HG02798 (cell line): ENCODE measurements at regions not wholly inside any gene's neighbourhood (a gene's known extent, or its start where the extent isn't known, plus 50 kb on each side); places are given as distances from the start of the nearest gene placed in this dataset.
"Not testable (repeated sequence)": the region's sequence is repeated elsewhere in the genome, so short reads cannot be mapped to it uniquely, and the experiment has no call there.

ENCODE experiments used
- ATAC-seq: cut with Tn5 transposase; IDR thresholded peaks from one replicate; pipeline ENCODE4 v1.9.1; 2021; ENCODE audit warnings: mild to moderate bottlenecking; ENCODE audit not compliant: unreplicated experiment, poor library complexity

DNA sequence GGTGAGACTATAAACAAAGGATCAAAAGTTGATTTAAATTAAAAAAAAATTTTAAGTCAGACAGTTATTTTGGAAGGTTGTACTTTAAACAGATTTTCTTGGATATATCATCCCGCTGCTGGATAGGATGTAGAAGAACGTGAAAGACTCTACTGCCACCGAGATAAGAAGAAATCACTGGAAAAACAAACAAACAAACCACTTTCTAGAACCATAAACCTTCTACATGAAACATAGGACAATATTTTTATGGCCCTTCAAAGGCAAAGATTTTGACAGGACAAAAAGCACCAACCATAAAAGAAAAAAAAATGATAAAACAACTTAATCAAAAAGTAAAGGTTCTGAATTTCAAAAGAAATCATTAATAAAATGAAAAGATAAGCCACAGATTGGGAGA is 268.2 kb upstream of the DAAM1 start:
- ATAC-seq = no peak

DNA sequence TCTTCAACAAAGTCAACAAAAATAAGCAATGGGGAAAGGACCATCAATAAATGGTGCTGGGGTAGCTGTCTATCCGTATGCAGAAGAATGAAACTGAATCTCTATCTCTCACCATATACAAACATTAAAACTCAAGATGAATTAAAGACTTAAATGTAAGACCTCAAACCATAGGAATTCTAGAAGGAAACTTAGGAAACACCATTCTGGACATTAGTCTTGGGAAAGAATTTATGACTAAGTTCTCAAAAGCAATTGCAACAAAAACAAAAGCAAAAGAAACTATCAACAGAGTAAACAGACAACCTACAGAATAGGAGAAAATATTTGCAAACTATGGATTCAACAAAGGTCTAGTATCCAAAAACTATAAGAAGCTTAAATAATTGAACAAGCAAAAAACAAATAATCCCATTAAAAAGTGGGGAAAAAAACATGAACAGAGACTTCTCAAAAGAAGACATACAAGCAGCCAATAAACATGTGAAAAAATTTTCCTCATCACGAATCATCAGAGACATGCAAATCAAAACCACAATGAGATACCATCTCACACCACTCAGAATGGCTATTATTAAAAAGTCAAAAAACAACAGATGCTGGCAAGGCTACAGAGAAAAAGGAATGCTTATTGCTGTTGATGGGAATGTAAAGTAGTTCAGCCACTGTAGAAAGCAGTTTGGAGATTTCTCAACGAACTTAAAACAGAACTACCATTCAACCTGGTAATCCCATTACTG is 266.1 kb upstream of the DAAM1 start:
- ATAC-seq = not testable (repeated sequence)

- ATAC-seq = no peak
These were observed 264.6 kb upstream of the DAAM1 start for GRCh38 chr14:58923751-58924405.

- ATAC-seq = no peak
These were observed 246.8 kb upstream of the DAAM1 start for GRCh38 chr14:58941629-58942028.

DNA sequence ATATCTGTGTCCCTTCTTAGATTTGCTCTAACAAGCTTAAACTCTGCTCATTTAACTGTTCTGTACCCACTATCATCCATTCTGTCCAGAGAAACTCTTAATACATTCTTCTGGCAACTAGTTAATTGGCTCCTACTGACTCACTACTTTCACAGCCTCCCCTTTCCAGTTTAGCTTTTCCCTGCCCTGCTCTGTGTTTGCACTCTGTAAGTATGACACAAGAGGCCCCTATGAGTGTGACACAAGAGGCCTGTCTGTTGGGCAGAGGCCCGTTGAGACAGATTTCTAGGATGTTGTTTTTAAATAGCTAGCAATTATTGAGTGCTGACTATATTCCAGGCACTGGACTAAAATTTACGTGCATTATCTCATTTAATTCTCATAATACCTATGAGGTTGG is 246.0 kb upstream of the DAAM1 start:
- no peak for ATAC-seq

DNA sequence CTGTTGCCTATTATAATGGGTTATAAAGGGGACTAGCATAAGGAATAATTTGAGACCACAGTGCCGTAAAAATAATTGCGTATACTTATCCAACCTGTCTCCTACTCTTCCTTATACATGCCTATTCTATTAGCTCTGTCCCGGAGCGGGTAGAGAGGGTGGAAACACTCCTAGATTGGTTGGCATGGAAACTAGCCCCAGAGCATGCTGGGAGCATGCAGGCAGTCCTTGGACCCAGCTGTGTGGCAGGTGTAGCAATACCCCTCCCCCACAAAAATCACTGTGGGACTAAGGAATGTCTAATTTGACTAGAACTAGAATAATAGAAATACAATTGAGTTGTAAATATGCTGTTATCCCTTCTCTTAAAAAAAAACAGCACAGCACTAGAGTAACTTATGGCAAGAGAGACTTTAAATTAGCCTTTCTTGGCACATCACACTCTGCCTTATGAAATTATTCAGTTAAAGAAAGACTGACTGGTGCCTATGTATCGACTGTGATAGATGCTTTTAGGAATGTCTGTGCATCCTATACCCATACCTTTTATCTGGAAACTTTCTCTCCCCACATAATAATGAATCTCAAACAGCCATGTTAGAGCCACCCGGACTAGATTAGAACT is 244.0 kb upstream of the DAAM1 start:
- no peak for ATAC-seq

- no peak for ATAC-seq
These were observed 243.5 kb upstream of the DAAM1 start for GRCh38 chr14:58944968-58945356.

DNA sequence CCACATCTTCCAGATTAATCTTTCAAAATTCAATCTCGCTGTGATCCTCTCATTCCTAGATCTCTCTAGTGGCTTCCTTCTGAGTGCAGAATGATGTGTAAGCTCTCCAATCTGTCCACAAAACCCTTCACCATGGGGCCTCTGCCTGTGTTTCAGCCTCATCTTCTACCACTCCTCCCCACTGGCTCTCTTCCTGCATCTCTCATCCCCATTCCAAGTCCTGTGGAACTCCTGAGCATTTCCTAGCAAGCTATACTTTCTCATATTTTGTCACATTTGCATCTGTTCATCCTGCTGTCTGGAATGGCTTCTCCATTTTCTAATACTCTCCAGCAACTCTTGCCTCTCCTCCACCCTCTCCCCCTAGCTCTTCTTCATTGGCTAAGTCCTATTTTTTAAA is 242.0 kb upstream of the DAAM1 start:
- ATAC-seq = no peak

GRCh38 chr14:58947156-58947555 is 241.3 kb upstream of the DAAM1 start:
- no peak for ATAC-seq

- no peak for ATAC-seq
These were observed 240.5 kb upstream of the DAAM1 start for GRCh38 chr14:58947814-58948445.

- no peak for ATAC-seq
These were observed 237.9 kb upstream of the DAAM1 start for GRCh38 chr14:58950555-58950954.

- no peak for ATAC-seq
These were observed 237.3 kb upstream of the DAAM1 start for GRCh38 chr14:58951143-58951542.

DNA sequence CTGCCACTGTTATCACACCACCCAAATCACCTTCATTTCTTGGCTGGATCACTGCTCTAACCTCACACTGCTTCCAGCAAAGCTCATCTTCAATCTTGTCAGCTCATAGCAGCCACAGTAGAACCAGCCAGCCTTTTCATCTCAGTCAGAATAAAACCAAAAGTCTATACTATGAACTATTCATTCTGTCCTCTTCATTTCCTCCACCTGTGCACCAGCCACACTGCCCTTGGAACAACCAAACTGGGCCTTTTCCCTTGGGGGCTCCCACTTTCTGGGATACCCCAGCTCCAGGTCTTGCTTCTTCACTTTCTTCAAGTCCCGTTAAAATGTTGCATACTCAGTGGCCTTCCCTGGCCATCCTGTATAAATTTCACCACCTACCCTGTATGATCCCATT is 234.4 kb upstream of the DAAM1 start:
- peak; percentile 53 for ATAC-seq

- peak; percentile 36 for ATAC-seq
These were observed 233.3 kb upstream of the DAAM1 start for GRCh38 chr14:58954901-58955861.

GRCh38 chr14:58961045-58961731 is 227.3 kb upstream of the DAAM1 start:
- ATAC-seq = no peak

GRCh38 chr14:58963873-58964597 is 224.4 kb upstream of the DAAM1 start:
- ATAC-seq = no peak

- no peak for ATAC-seq
These were observed 223.9 kb upstream of the DAAM1 start for GRCh38 chr14:58964598-58964928.

DNA sequence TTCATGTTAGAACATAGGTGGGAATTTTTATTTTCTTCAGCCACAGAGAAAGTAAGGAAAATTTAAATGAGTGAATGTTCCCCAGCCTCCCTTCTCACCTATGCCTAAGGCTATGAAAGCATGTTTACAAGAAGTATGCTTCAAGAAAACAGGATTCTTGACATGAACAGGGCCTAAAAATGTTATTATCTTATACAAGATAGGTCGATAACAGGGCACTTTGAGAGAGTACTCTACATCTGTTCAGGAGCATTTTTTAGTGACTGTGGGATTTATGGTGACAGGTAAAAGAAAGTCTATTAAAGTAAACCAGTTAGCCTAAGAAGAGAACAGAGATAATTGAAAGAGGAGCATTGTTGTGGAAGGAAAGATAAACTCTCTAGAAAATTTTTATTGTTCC is 222.9 kb upstream of the DAAM1 start:
- no peak for ATAC-seq

DNA sequence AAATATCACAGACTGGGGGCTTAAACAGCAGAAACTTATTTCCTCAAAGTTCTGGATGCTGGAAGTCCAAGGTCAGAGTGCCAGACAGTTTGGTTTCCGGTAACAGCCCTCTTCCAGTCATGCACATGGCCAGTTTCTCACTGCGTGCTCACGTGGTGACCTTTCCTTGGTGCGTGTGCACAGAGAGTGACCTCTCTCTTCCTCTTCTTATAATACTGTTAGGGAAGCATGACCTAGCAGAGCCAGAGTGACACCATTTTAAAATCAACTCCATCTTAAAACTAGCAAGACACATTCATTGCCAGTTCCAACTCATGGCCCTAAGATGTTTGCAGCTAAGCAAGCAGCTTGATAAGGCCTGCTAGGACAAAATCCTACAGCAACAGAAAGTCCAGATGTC is 221.5 kb upstream of the DAAM1 start:
- no peak for ATAC-seq
